ENCODE measurements at regions not wholly inside any gene's neighbourhood (a gene's known extent, or its start where the extent isn't known, plus 50 kb on each side); places are given as distances from the start of the nearest gene placed in this dataset.

DNA sequence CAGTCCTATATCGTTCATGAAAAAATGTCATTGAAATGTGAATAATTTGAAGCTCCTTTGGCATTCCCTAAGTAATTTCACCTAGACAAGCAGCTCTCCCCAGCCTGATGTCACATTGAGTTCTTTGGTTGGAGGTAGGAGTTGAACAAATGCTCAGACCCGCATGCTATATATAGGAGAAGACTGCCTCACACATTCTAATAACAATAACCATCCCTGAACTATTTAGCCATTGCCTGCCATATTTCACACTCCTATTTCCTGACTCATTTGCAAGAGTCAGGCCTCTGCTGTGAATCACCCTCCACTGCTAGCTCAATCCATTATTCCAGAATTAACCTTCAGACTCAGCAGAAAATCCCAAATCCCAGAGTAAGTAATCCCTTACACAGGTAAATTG, 256.6 kb upstream of the ACVR2A start (continued):
- TF ChIP-seq, protein P1, sequence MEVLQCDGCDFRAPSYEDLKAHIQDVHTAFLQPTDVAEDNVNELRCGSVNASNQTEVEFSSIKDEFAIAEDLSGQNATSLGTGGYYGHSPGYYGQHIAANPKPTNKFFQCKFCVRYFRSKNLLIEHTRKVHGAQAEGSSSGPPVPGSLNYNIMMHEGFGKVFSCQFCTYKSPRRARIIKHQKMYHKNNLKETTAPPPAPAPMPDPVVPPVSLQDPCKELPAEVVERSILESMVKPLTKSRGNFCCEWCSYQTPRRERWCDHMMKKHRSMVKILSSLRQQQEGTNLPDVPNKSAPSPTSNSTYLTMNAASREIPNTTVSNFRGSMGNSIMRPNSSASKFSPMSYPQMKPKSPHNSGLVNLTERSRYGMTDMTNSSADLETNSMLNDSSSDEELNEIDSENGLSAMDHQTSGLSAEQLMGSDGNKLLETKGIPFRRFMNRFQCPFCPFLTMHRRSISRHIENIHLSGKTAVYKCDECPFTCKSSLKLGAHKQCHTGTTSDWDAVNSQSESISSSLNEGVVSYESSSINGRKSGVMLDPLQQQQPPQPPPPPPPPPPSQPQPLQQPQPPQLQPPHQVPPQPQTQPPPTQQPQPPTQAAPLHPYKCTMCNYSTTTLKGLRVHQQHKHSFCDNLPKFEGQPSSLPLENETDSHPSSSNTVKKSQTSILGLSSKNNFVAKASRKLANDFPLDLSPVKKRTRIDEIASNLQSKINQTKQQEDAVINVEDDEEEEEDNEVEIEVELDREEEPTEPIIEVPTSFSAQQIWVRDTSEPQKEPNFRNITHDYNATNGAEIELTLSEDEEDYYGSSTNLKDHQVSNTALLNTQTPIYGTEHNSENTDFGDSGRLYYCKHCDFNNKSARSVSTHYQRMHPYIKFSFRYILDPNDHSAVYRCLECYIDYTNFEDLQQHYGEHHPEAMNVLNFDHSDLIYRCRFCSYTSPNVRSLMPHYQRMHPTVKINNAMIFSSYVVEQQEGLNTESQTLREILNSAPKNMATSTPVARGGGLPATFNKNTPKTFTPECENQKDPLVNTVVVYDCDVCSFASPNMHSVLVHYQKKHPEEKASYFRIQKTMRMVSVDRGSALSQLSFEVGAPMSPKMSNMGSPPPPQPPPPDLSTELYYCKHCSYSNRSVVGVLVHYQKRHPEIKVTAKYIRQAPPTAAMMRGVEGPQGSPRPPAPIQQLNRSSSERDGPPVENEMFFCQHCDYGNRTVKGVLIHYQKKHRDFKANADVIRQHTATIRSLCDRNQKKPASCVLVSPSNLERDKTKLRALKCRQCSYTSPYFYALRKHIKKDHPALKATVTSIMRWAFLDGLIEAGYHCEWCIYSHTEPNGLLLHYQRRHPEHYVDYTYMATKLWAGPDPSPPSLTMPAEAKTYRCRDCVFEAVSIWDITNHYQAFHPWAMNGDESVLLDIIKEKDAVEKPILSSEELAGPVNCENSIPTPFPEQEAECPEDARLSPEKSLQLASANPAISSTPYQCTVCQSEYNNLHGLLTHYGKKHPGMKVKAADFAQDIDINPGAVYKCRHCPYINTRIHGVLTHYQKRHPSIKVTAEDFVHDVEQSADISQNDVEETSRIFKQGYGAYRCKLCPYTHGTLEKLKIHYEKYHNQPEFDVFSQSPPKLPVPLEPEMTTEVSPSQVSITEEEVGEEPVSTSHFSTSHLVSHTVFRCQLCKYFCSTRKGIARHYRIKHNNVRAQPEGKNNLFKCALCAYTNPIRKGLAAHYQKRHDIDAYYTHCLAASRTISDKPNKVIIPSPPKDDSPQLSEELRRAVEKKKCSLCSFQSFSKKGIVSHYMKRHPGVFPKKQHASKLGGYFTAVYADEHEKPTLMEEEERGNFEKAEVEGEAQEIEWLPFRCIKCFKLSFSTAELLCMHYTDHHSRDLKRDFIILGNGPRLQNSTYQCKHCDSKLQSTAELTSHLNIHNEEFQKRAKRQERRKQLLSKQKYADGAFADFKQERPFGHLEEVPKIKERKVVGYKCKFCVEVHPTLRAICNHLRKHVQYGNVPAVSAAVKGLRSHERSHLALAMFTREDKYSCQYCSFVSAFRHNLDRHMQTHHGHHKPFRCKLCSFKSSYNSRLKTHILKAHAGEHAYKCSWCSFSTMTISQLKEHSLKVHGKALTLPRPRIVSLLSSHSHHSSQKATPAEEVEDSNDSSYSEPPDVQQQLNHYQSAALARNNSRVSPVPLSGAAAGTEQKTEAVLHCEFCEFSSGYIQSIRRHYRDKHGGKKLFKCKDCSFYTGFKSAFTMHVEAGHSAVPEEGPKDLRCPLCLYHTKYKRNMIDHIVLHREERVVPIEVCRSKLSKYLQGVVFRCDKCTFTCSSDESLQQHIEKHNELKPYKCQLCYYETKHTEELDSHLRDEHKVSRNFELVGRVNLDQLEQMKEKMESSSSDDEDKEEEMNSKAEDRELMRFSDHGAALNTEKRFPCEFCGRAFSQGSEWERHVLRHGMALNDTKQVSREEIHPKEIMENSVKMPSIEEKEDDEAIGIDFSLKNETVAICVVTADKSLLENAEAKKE (CRISPR knock-in tag; IDR thresholded peaks at IDR 0.05), result no peak
- TF ChIP-seq ZNF331 (CRISPR knock-in tag; IDR thresholded peaks at IDR 0.05; ENCODE audit: low read depth) (no peak), EZH2phosphoT487 (IDR thresholded peaks at IDR 0.05; ENCODE audit: unreplicated experiment) (no peak)
- TF ChIP-seq, protein P2, sequence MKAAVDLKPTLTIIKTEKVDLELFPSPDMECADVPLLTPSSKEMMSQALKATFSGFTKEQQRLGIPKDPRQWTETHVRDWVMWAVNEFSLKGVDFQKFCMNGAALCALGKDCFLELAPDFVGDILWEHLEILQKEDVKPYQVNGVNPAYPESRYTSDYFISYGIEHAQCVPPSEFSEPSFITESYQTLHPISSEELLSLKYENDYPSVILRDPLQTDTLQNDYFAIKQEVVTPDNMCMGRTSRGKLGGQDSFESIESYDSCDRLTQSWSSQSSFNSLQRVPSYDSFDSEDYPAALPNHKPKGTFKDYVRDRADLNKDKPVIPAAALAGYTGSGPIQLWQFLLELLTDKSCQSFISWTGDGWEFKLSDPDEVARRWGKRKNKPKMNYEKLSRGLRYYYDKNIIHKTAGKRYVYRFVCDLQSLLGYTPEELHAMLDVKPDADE (IDR thresholded peaks at IDR 0.05), result no peak

DNA sequence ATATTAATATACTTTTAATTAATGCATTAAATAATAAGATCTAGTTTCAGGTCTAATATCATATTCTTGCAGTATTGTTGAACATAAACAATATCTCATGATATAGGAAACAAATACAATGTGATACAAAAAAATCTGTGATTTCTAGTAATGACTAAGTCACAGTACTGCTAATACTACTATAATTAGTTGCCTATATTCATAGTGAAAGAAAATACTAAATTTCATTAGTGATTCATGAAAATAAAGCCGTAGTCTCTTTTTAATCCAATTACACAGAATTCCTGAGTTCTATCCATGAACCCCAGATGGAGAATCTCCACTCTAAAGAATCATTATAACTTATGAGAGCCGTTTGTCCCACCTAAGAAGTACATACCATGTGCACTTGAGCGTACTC, 266.3 kb upstream of the ACVR2A start:
- Mint-ChIP-seq H3K27ac (no peak overlapping the region), H3K4me3 (no peak overlapping the region), H3K9me3 (0 out of 3 replicates have a peak, but pooled peaks cover 3% of the 10 kb centered on the region), H3K4me1 (no peaks in the 10 kb centered on the region), H3K36me3 (ENCODE audit: low read depth) (no peaks in the 10 kb centered on the region), H3K27me3 (ENCODE audit: insufficient read depth, low read depth, poor library complexity) (no peaks in the 10 kb centered on the region)
- no peaks in the 10 kb centered on the region for H3F3A ChIP-seq (replicated peaks; ENCODE audit: low read depth)
- no peak overlapping the region for H2AFZ ChIP-seq
- no peaks in the 10 kb centered on the region for H3K36me3 ChIP-seq (ENCODE audit: insufficient read depth)
- no peak overlapping the region for H3K27ac ChIP-seq (ENCODE audit: low read depth)
- no peaks in the 10 kb centered on the region for H3K4me1 ChIP-seq (ENCODE audit: insufficient read depth)
- no peaks in the 10 kb centered on the region for H4K20me1 ChIP-seq (replicated peaks; ENCODE audit: insufficient read depth)
- ATAC-seq (no peak), DNase-seq (ENCODE audit: low spot score) (no peak)
- no peak overlapping the region for H3K4me2 ChIP-seq
- H3K27me3 ChIP-seq (ENCODE audit: insufficient read depth), result no peaks in the 10 kb centered on the region
- no peaks in the 10 kb centered on the region for H3K79me2 ChIP-seq (replicated peaks; ENCODE audit: insufficient read depth)
- no peak overlapping the region for H3K4me3 ChIP-seq
- H3K9me2 ChIP-seq (ENCODE audit: insufficient read depth), result peaks cover 7% of the 10 kb centered on the region; the same call in 1 of the 2 replicates
- TF ChIP-seq, protein P1 (CRISPR knock-in tag; IDR thresholded peaks at IDR 0.05), result no peak
- TF ChIP-seq ZNF114 (CRISPR knock-in tag; IDR thresholded peaks at IDR 0.05) (no peak), EZH2 (IDR thresholded peaks at IDR 0.05; ENCODE audit: low read depth, unreplicated experiment) (no peak)
- TF ChIP-seq, protein P3, sequence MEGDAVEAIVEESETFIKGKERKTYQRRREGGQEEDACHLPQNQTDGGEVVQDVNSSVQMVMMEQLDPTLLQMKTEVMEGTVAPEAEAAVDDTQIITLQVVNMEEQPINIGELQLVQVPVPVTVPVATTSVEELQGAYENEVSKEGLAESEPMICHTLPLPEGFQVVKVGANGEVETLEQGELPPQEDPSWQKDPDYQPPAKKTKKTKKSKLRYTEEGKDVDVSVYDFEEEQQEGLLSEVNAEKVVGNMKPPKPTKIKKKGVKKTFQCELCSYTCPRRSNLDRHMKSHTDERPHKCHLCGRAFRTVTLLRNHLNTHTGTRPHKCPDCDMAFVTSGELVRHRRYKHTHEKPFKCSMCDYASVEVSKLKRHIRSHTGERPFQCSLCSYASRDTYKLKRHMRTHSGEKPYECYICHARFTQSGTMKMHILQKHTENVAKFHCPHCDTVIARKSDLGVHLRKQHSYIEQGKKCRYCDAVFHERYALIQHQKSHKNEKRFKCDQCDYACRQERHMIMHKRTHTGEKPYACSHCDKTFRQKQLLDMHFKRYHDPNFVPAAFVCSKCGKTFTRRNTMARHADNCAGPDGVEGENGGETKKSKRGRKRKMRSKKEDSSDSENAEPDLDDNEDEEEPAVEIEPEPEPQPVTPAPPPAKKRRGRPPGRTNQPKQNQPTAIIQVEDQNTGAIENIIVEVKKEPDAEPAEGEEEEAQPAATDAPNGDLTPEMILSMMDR (conservative IDR thresholded peaks at IDR 0.05; ENCODE audit: low read depth in 2 of 2), result no peak

Data from GM23338 (cell line).